ENCODE measurements at regions not wholly inside any gene's neighbourhood (a gene's known extent, or its start where the extent isn't known, plus 50 kb on each side); places are given as distances from the start of the nearest gene placed in this dataset.

GRCh38 chr10:47161465-47161864 is 138.5 kb upstream of the GDF10 start:
- CTCF ChIA-PET, result no interaction called here
- intact Hi-C loops (cut with micrococcal nuclease; ENCODE audit: unreplicated experiment), result no loop called here
- Mint-ChIP-seq H3K9me3 (ENCODE audit: low read depth, unreplicated experiment) (peaks cover 5% of the 10 kb centered on the region), H3K4me1 (ENCODE audit: low read depth, unreplicated experiment) (peaks cover 31% of the 10 kb centered on the region), H3K36me3 (ENCODE audit: insufficient read depth, unreplicated experiment) (peaks cover 11% of the 10 kb centered on the region), H3K27ac (ENCODE audit: unreplicated experiment) (no peak overlapping the region), H3K4me3 (ENCODE audit: low read depth, unreplicated experiment) (no peak overlapping the region), H3K27me3 (ENCODE audit: unreplicated experiment) (no peaks in the 10 kb centered on the region)
- BruUV-seq (replicated peaks), result no TSS peak
- TF ChIP-seq CTCF (IDR thresholded peaks at IDR 0.05; ENCODE audit: unreplicated experiment), result no peak
- no peak for DNase-seq

- no peak overlapping the region for H3K27ac Mint-ChIP-seq (ENCODE audit: unreplicated experiment)
- intact Hi-C loops (cut with micrococcal nuclease; ENCODE audit: unreplicated experiment), result no loop called here
These were observed 135.7 kb upstream of the GDF10 start for GRCh38 chr10:47164126-47164799.

GRCh38 chr10:47164800-47165128 is 135.2 kb upstream of the GDF10 start:
- no peak for DNase-seq
- Mint-ChIP-seq H3K4me3 (ENCODE audit: low read depth, unreplicated experiment) (no peak overlapping the region), H3K27me3 (ENCODE audit: unreplicated experiment) (no peaks in the 10 kb centered on the region), H3K27ac (ENCODE audit: unreplicated experiment) (no peak overlapping the region), H3K9me3 (ENCODE audit: low read depth, unreplicated experiment) (no peaks in the 10 kb centered on the region), H3K36me3 (ENCODE audit: insufficient read depth, unreplicated experiment) (peaks cover 16% of the 10 kb centered on the region), H3K4me1 (ENCODE audit: low read depth, unreplicated experiment) (peaks cover 41% of the 10 kb centered on the region)
- TF ChIP-seq CTCF (IDR thresholded peaks at IDR 0.05; ENCODE audit: unreplicated experiment), result no peak
- BruUV-seq (replicated peaks), result no TSS peak
- intact Hi-C loops (cut with micrococcal nuclease; ENCODE audit: unreplicated experiment), result no loop called here
- CTCF ChIA-PET, result no interaction called here

More at GRCh38 chr10:47164126-47164799, 135.7 kb upstream of the GDF10 start:
- H3K27me3 Mint-ChIP-seq (ENCODE audit: unreplicated experiment), result no peaks in the 10 kb centered on the region
- H3K9me3 Mint-ChIP-seq (ENCODE audit: low read depth, unreplicated experiment), result no peaks in the 10 kb centered on the region
- no peak for DNase-seq
- H3K4me3 Mint-ChIP-seq (ENCODE audit: low read depth, unreplicated experiment), result no peak overlapping the region
- CTCF ChIA-PET, result no interaction called here
- no TSS peak for BruUV-seq (replicated peaks)
- H3K36me3 Mint-ChIP-seq (ENCODE audit: insufficient read depth, unreplicated experiment), result peaks cover 16% of the 10 kb centered on the region
- H3K4me1 Mint-ChIP-seq (ENCODE audit: low read depth, unreplicated experiment), result peaks cover 38% of the 10 kb centered on the region
- no peak for TF ChIP-seq CTCF (IDR thresholded peaks at IDR 0.05; ENCODE audit: unreplicated experiment)

- no peak for TF ChIP-seq CTCF (IDR thresholded peaks at IDR 0.05; ENCODE audit: unreplicated experiment)
- DNase-seq, result no peak
- no peaks in the 10 kb centered on the region for H3K9me3 Mint-ChIP-seq (ENCODE audit: low read depth, unreplicated experiment)
- H3K36me3 Mint-ChIP-seq (ENCODE audit: insufficient read depth, unreplicated experiment), result peaks cover 16% of the 10 kb centered on the region
- H3K27me3 Mint-ChIP-seq (ENCODE audit: unreplicated experiment), result no peaks in the 10 kb centered on the region
- peak overlapping the region; percentile 73 for H3K27ac Mint-ChIP-seq (ENCODE audit: unreplicated experiment)
- peak overlapping the region; percentile 51 for H3K4me3 Mint-ChIP-seq (ENCODE audit: low read depth, unreplicated experiment)
- intact Hi-C loops (cut with micrococcal nuclease; ENCODE audit: unreplicated experiment), result no loop called here
- CTCF ChIA-PET, result interaction anchor here (1.2 kb wide), 1 partner anchor 118 kb away, joined by 7 read pairs; no protein-coding TSS in a partner anchor
- peaks cover 45% of the 10 kb centered on the region for H3K4me1 Mint-ChIP-seq (ENCODE audit: low read depth, unreplicated experiment)
- BruUV-seq (replicated peaks), result no TSS peak
These were observed 134.8 kb upstream of the GDF10 start for GRCh38 chr10:47165168-47165710.

Data from Calu3 (cell line).